Suppressor macrophage treated with lipopolysaccharide for 1 hour (primary cell): ENCODE measurements at regions not wholly inside any gene's neighbourhood (a gene's known extent, or its start where the extent isn't known, plus 50 kb on each side); places are given as distances from the start of the nearest gene placed in this dataset.

Experiments
- DNase-seq, 3 donors: peaks; one replicate each; pipeline ENCODE4 v3.0.0-alpha.2; 2020 to 2022

GRCh38 chr3:170728181-170728580 is 141.8 kb downstream of the RPL22L1 start:
- no peak for DNase-seq

- DNase-seq = no peak
Measured at GRCh38 chr3:170727754-170728153, 141.9 kb upstream of the SLC7A14 start.

GRCh38 chr3:170726976-170727661 is 141.2 kb upstream of the SLC7A14 start:
- DNase-seq = peak; percentile 8 to 38 (median 32)

- DNase-seq = peak in 1 of 3 donors; percentile 13
Measured at GRCh38 chr3:170725285-170725731, 139.4 kb upstream of the SLC7A14 start.

- peak; percentile 3 to 45 (median 32) for DNase-seq
Measured at GRCh38 chr3:170724599-170725280, 138.9 kb upstream of the SLC7A14 start.

- no peak for DNase-seq
Measured at GRCh38 chr3:170723241-170723640, 137.4 kb upstream of the SLC7A14 start.

- DNase-seq = no peak
Measured at GRCh38 chr3:170721563-170721962, 135.7 kb upstream of the SLC7A14 start.

- no peak for DNase-seq
Measured at GRCh38 chr3:170719300-170719699, 133.4 kb upstream of the SLC7A14 start.

GRCh38 chr3:170718848-170719247 is 133.0 kb upstream of the SLC7A14 start:
- no peak for DNase-seq

GRCh38 chr3:170717410-170718402 is 131.8 kb upstream of the SLC7A14 start:
- DNase-seq = no peak

GRCh38 chr3:170716172-170716805 is 130.4 kb upstream of the SLC7A14 start:
- DNase-seq = no peak

- DNase-seq = no peak
Measured at GRCh38 chr3:170714562-170715535, 129.0 kb upstream of the SLC7A14 start.

- no peak for DNase-seq
Measured at GRCh38 chr3:170714122-170714521, 128.2 kb upstream of the SLC7A14 start.

- DNase-seq = no peak
Measured at GRCh38 chr3:170713653-170714052, 127.8 kb upstream of the SLC7A14 start.

GRCh38 chr3:170712798-170713197 is 126.9 kb upstream of the SLC7A14 start:
- no peak for DNase-seq

GRCh38 chr3:170712336-170712735 is 126.5 kb upstream of the SLC7A14 start:
- no peak for DNase-seq

- DNase-seq = no peak
Measured at GRCh38 chr3:170711786-170712185, 125.9 kb upstream of the SLC7A14 start.

GRCh38 chr3:170709046-170709445 is 123.2 kb upstream of the SLC7A14 start:
- peak; percentile 40 to 66 (median 54) for DNase-seq

- no peak for DNase-seq
Measured at GRCh38 chr3:170707899-170708298, 122.0 kb upstream of the SLC7A14 start.

GRCh38 chr3:170705131-170705530 is 119.3 kb upstream of the SLC7A14 start:
- no peak for DNase-seq

- DNase-seq = peak; percentile 6 to 20 (median 20)
Measured at GRCh38 chr3:170703121-170703588, 117.3 kb upstream of the SLC7A14 start.
